Mesothelial cell of epicardium (in vitro differentiated cells): ENCODE measurements at regions not wholly inside any gene's neighbourhood (a gene's known extent, or its start where the extent isn't known, plus 50 kb on each side); places are given as distances from the start of the nearest gene placed in this dataset.
A peak's percentile ranks its signal among the peaks of the same experiment; 100 is the strongest.

Experiments
- DNase-seq, 2 experiments: peaks; one replicate each; pipeline ENCODE4 v3.0.0; 2021; ENCODE audit warnings: low spot score in 2 of 2; ENCODE audit not compliant: unreplicated experiment in 2 of 2
- H3K27ac Mint-ChIP-seq: 2 replicates; pipeline ENCODE4 v1.8.0; 2021; ENCODE audit warnings: mixed read lengths
- H3K27me3 Mint-ChIP-seq: 2 replicates; pipeline ENCODE4 v1.8.0; 2021; ENCODE audit warnings: low read depth, mixed read lengths
- H3K36me3 Mint-ChIP-seq: 2 replicates; pipeline ENCODE4 v1.8.0; 2021; ENCODE audit warnings: mixed read lengths
- H3K4me1 Mint-ChIP-seq: 2 replicates; pipeline ENCODE4 v1.8.0; 2021; ENCODE audit warnings: mixed read lengths
- H3K4me3 Mint-ChIP-seq: 2 replicates; pipeline ENCODE4 v1.8.0; 2021; ENCODE audit warnings: mild to moderate bottlenecking, moderate library complexity, mixed read lengths
- H3K9me3 Mint-ChIP-seq: 2 replicates; pipeline ENCODE4 v1.8.0; 2021; ENCODE audit warnings: mixed read lengths
- CTCF ChIP-seq: fragments of 200-600 bp; sonication (generic); IDR thresholded peaks from one replicate; pipeline ENCODE4 v1.5.0; 2021; ENCODE audit warnings: antibody characterized with exemption; ENCODE audit not compliant: unreplicated experiment

GRCh38 chr3:107432013-107432515 is 54.8 kb downstream of the CCDC54 start:
- Mint-ChIP-seq H3K4me1 (peaks cover 21% of the 10 kb centered on the region), H3K9me3 (no peaks in the 10 kb centered on the region), H3K27me3 (no peaks in the 10 kb centered on the region), H3K36me3 (no peaks in the 10 kb centered on the region), H3K27ac (peak overlapping the region; percentile 96), H3K4me3 (peak overlapping the region; percentile 93)
- no peak for TF ChIP-seq CTCF
- no peak for DNase-seq

GRCh38 chr3:107432646-107433045 is 55.4 kb downstream of the CCDC54 start:
- H3K4me3 Mint-ChIP-seq, result peak overlapping the region; percentile 93
- H3K27ac Mint-ChIP-seq, result peak overlapping the region; percentile 96
- H3K27me3 Mint-ChIP-seq, result no peaks in the 10 kb centered on the region
- TF ChIP-seq CTCF, result no peak
- H3K36me3 Mint-ChIP-seq, result no peaks in the 10 kb centered on the region
- DNase-seq, result no peak
- H3K4me1 Mint-ChIP-seq, result peaks cover 21% of the 10 kb centered on the region
- H3K9me3 Mint-ChIP-seq, result no peaks in the 10 kb centered on the region

GRCh38 chr3:107436029-107436428 is 58.8 kb downstream of the CCDC54 start:
- Mint-ChIP-seq H3K4me1 (peaks cover 16% of the 10 kb centered on the region), H3K27ac (no peak overlapping the region), H3K9me3 (no peaks in the 10 kb centered on the region), H3K36me3 (no peaks in the 10 kb centered on the region), H3K27me3 (no peaks in the 10 kb centered on the region), H3K4me3 (no peak overlapping the region)
- no peak for TF ChIP-seq CTCF
- DNase-seq, result no peak

- TF ChIP-seq CTCF, result no peak
- H3K9me3 Mint-ChIP-seq, result no peaks in the 10 kb centered on the region
- H3K4me1 Mint-ChIP-seq, result peaks cover 5% of the 10 kb centered on the region
- H3K27ac Mint-ChIP-seq, result no peak overlapping the region
- no peaks in the 10 kb centered on the region for H3K27me3 Mint-ChIP-seq
- no peaks in the 10 kb centered on the region for H3K36me3 Mint-ChIP-seq
- no peak for DNase-seq
- H3K4me3 Mint-ChIP-seq, result no peak overlapping the region
Measured at GRCh38 chr3:107438671-107439070, 61.4 kb downstream of the CCDC54 start.

- no peaks in the 10 kb centered on the region for H3K36me3 Mint-ChIP-seq
- no peaks in the 10 kb centered on the region for H3K9me3 Mint-ChIP-seq
- no peak overlapping the region for H3K27ac Mint-ChIP-seq
- no peak for TF ChIP-seq CTCF
- DNase-seq, result no peak
- H3K4me1 Mint-ChIP-seq, result peaks cover 5% of the 10 kb centered on the region
- no peaks in the 10 kb centered on the region for H3K27me3 Mint-ChIP-seq
- H3K4me3 Mint-ChIP-seq, result no peak overlapping the region
Measured at GRCh38 chr3:107441617-107442016, 64.4 kb downstream of the CCDC54 start.

GRCh38 chr3:107443461-107443860 is 66.2 kb downstream of the CCDC54 start:
- no peaks in the 10 kb centered on the region for H3K36me3 Mint-ChIP-seq
- no peak overlapping the region for H3K27ac Mint-ChIP-seq
- no peaks in the 10 kb centered on the region for H3K27me3 Mint-ChIP-seq
- no peak overlapping the region for H3K4me3 Mint-ChIP-seq
- H3K9me3 Mint-ChIP-seq, result no peaks in the 10 kb centered on the region
- DNase-seq, result no peak
- no peaks in the 10 kb centered on the region for H3K4me1 Mint-ChIP-seq
- no peak for TF ChIP-seq CTCF
